Lower leg skin (tissue), 4 donors: ENCODE measurements at regions not wholly inside any gene's neighbourhood (a gene's known extent, or its start where the extent isn't known, plus 50 kb on each side); places are given as distances from the start of the nearest gene placed in this dataset.

ENCODE experiments used
- DNase-seq, 2 donors: peaks; one replicate each; pipeline ENCODE4 v3.0.0-alpha.2; 2019; ENCODE audit warnings: low spot score in 2 of 2
- H3K4me3 ChIP-seq: fragments of 200-600 bp; sonication (generic); 2 replicates; pipeline ENCODE4 v1.5.1; 2017; ENCODE audit warnings: mild to moderate bottlenecking, low read depth; ENCODE audit not compliant: poor library complexity, severe bottlenecking
- POLR2A ChIP-seq, 2 donors: fragments of 450-650 bp; IDR thresholded peaks; one replicate each; pipeline ENCODE4 v1.6.1; 2016 to 2017; ENCODE audit warnings: antibody characterized with exemption in 2 of 2, mild to moderate bottlenecking in 1 of 2, moderate library complexity in 1 of 2
- WGBS, 2 donors: methylation state at CpG; one replicate each; pipeline ENCODE4 v1.1.5; 2018; 5-methylcytosine and 5-hydroxymethylcytosine counted together
- intact Hi-C: fragments of 100-400 bp; cut with DNase I; formaldehyde crosslinking; loops from one replicate; pipeline ENCODE4 v1.15.0; 2023; ENCODE audit warnings: low total_unique reads
- TF ChIP-seq, protein P1 (sequence below), 3 donors: fragments of 450-650 bp; IDR thresholded peaks; one replicate each; pipeline ENCODE4 v1.5.1; 2016; ENCODE audit warnings: antibody characterized with exemption in 3 of 3, mild to moderate bottlenecking in 3 of 3, moderate library complexity in 2 of 3

DNA sequence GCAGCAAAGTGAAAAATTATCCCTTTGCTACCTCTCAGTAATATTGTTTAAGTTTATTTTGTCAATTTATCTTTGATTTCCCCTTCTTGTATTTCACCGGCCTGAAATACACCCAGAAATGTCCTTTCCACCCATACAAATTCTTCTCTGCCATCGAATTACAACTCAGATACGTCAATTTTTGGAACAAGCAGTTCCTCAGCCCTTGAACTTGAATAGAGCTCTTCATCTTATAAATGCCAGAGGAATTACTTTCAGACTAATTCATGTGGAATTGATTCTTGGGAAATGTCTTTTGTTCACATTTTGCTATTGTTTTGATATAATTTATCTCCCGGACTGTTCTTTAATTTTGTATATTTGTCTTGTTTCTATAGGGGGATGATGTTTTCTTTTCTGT is 1359.3 kb upstream of the MIR17HG start:
- H3K4me3 ChIP-seq: no peak overlapping the region
- 55 to 56% methylated on average over 4 of the region's 4 CpGs for WGBS, 2 donors
- intact Hi-C loops: no loop called here
- TF ChIP-seq, protein P1, sequence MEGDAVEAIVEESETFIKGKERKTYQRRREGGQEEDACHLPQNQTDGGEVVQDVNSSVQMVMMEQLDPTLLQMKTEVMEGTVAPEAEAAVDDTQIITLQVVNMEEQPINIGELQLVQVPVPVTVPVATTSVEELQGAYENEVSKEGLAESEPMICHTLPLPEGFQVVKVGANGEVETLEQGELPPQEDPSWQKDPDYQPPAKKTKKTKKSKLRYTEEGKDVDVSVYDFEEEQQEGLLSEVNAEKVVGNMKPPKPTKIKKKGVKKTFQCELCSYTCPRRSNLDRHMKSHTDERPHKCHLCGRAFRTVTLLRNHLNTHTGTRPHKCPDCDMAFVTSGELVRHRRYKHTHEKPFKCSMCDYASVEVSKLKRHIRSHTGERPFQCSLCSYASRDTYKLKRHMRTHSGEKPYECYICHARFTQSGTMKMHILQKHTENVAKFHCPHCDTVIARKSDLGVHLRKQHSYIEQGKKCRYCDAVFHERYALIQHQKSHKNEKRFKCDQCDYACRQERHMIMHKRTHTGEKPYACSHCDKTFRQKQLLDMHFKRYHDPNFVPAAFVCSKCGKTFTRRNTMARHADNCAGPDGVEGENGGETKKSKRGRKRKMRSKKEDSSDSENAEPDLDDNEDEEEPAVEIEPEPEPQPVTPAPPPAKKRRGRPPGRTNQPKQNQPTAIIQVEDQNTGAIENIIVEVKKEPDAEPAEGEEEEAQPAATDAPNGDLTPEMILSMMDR (IDR thresholded peaks at IDR 0.05): no peak
- no peak for TF ChIP-seq POLR2A (IDR thresholded peaks at IDR 0.05)
- no peak for DNase-seq

DNA sequence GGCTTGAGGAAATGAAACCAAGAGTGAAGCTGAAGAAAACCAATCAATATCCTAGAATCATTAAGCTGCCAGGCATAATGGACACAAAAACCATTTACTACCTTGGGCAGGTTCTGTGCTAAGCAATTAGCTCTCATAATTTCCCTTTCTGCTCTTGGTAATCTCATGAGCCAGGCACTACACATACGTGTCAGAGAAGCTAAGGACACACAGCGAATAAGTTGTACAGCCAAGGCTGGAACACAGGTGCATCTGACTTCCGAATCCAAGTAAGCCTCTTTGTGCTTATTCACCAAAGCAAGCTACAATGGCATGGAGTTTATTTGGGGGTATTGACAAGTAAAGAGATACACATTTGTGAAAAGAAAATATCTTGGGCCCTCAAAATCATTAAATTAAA is 1343.9 kb upstream of the MIR17HG start:
- TF ChIP-seq, protein P1 (IDR thresholded peaks at IDR 0.05): no peak
- TF ChIP-seq POLR2A (IDR thresholded peaks at IDR 0.05): no peak
- no peak for DNase-seq
- H3K4me3 ChIP-seq: no peak overlapping the region
- 88 to 98% methylated on average over 3 of the region's 3 CpGs for WGBS, 2 donors
- intact Hi-C loops: no loop called here

DNA sequence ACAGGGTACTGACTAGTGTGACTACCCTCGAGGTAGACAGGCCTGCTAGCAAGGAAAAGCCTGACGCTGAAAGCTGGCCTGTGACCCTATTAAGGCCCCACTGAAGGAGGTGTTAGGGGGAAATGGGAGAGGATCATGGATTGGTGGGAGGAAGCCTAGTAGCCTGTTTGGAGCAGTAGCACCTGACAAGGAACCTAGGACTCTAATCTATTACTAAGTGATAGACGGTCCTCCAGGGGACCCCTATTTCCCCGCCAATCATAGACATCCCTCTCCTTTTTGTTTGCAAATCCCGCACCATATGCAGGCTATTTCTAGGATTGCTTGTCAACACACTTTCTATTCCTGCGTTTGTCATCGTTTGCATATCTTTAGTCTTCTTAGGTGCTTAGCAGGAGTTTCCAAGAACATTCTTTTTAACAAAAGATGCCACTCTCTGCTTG is 1338.8 kb upstream of the MIR17HG start:
- intact Hi-C loops: no loop called here
- WGBS, 2 donors: 71 to 76% methylated on average over 7 of the region's 7 CpGs
- H3K4me3 ChIP-seq: no peak overlapping the region
- TF ChIP-seq, protein P1 (IDR thresholded peaks at IDR 0.05): no peak
- no peak for TF ChIP-seq POLR2A (IDR thresholded peaks at IDR 0.05)
- no peak for DNase-seq

DNA sequence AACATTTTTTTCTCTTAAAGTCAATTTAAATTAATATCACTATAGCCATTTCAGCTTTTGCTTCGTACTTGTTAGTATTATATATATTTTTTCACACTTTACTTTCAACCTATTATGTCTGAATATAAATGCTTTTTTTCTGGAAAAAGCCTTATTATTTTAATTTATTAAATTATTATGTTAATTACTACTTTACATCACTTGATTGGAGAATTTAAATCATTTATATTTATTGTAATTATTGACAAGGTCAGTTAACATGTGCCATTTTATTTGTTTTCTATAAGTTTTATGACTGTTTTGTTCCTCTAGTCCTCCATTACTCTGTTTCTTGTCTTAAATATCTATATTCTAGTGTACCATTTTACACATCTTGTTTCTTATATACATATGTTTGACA is 1333.4 kb upstream of the MIR17HG start:
- DNase-seq: no peak
- H3K4me3 ChIP-seq: no peak overlapping the region
- TF ChIP-seq, protein P1 (IDR thresholded peaks at IDR 0.05): no peak
- no peak for TF ChIP-seq POLR2A (IDR thresholded peaks at IDR 0.05)
- WGBS, 2 donors: 78 to 91% methylated on average over 1 of the region's 1 CpG
- intact Hi-C loops: no loop called here

DNA sequence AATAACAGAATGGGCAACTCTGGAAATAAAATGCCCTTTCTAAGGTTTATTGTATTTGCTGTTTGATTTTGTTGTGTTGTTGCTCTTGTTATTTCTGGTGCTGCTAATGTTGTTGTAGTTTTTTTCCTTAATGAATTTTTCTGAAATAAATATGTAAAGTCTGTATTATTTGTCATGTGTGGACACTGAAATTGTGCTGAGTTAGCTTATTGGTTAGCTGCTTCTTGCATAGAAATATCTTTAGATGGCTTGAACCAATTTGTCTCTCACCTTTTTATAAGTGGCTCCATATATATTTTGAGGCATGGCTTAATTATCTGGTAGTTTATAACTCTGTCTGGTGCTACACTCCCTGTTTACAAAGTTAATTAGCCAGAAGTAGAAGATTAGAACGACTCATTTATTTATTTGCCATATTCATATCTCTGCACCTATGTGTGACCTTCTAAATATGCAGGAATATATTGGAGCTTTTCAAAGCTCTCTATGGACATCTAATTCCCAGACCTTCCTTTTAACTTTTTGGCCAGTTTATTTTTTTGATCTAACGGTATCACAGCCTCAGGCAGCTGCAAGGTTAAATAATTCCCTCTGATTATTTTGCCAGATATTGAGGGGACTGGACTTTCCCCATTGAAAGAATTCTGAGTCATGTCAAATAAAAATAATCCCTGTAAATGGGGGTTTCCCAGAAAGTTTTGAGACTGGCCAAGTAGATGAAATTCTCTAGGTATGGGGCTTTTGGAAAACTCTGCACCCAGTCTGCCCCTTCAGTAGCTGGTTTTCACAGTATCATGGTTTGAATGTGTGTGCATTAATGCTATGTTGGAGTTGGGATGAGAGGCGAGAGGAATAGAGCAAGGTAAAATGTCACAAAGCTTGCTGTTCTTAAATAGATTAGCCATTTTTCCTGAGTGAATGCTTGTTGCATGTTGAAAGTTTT is 1331.7 kb upstream of the MIR17HG start:
- intact Hi-C loops: no loop called here
- DNase-seq: no peak
- H3K4me3 ChIP-seq: no peak overlapping the region
- TF ChIP-seq, protein P1 (IDR thresholded peaks at IDR 0.05): no peak
- WGBS, 2 donors: 50 to 55% methylated on average over 3 of the region's 3 CpGs
